ENCODE measurements at regions not wholly inside any gene's neighbourhood (a gene's known extent, or its start where the extent isn't known, plus 50 kb on each side); places are given as distances from the start of the nearest gene placed in this dataset.

DNA sequence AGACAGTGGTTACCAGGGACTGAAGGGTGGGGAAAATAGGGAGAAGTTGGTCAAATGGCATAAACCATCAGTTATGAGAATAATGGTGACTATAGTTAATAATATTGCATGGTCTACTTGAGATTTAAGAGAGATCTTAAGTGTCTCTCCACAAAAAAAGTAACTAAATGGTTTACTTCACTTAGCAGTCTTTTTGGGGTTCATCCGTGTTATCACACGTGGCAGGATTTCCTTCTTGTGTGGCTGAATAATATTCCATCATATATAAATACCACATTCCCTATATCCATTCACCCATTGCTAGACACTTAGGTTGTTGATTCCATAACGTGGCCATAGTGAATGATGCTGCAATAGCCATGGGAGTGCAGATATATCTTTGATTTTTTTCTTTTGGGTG, 967.0 kb downstream of the UQCRFS1 start:
- no peak for FAIRE-seq

DNA sequence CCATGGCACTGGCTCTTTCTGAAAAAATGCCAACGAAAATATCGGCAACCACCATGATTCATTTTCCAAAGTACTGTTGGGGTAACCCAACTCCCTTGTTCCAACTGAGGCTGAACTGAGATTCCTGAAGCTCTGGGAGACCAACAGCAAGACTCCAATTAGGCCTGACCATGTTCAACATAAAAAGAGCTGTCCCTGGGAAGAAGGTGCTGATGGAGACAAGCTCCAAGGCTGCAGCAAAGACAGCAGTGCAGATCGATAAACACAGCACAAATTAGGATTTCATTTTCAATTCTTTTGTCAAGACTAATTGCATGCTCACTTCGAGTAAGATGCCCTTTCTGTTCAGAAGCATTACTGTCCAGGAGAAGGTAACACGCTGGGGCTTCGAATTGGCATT, 968.0 kb downstream of the UQCRFS1 start:
- no peak for FAIRE-seq

DNA sequence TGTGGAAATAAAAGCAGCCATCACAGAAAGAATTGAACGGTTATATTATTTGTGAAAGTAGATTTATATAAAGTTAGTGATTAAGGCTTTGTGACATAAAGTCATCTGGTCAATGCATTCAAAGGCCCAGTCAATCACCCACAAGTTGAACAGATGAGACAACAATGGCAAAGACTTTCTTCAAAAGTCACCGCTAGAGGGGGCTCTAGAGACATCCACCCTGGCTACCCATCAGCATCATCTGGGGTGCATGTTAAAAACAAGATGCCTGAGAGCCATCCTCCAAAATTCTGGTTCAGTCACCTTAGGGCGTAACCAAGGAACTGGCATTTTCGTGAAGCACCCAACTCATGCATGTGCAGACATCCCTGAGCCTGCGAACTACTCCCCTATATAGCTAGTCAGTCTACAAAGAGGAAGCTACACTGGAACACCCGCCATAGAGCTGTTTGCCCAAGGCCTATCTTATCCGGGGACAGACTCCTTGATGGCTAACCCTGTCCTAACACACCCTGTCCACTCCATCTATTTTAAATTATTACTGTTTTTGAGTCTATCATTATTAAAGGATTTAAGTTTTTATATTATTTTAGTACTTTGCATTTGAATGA, 970.5 kb downstream of the UQCRFS1 start:
- no peak for FAIRE-seq

DNA sequence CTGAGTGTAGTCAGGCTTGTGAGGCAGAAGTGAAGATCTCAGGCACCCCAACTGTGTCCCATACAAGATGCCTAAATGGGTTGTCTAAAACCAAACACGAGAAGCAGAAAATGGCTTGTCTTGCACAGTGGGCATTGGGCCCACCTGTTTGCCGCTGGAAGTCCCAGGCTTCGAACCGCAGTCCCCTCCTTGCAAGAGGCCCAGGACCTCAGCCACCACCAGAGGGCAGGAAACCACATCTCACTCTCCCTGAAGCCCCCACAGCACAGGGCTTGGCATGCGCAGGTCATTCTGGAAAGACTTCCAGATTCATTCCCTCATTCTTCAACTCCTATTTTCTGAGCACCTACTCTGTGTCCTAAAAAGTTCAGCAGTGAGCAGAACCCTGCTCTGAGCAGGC, 973.7 kb downstream of the UQCRFS1 start:
- no peak for FAIRE-seq

DNA sequence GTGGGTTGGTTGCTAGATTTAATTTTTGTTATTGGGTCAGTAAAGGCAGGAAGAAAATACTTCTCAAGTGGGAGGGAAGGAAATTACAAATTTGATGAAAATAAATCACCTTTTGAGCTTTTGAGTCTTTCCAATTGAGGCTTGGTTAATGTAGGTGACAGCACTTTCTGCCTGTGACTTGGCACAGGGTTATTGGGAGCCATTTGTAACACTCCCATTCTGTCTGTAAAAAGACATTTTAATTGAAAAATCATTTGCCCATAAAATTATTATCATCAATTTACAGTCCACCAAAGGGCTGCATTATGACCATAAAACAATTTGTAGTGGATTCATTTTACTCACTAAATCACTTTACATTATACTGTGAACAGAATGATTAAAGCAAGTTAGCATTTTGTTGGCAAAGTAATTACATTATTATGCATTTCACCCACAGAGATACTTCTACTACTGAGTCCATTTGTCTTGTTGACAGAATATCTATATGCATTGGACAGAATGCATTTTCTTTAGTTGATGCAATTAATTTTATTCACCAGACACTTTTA, 974.6 kb downstream of the UQCRFS1 start:
- FAIRE-seq: no peak

DNA sequence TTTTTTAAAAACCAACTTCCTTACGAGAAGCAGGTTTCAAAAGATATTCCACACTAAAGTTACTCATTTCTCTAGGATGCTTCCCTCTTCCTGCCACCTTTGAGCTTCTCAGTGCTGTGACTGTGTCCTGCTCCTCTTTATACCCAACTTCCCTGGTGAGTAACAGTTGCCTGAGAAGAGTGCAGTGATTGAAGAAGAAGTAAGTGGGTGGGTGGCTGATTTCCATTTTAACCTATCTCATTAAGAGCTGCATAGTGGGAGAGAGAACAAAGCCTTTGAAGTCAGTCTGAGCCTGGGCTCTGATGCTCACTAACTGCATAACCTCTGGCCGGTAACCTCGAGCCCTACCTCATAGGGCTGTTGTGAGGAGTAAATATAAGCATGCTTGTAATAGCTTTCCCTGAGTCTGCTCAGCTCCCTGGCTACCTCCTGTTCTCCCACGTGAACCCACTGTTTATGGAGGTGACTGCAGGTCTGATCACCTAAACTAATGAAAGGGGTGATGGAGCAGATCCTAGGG, 977.3 kb downstream of the UQCRFS1 start:
- FAIRE-seq: no peak

DNA sequence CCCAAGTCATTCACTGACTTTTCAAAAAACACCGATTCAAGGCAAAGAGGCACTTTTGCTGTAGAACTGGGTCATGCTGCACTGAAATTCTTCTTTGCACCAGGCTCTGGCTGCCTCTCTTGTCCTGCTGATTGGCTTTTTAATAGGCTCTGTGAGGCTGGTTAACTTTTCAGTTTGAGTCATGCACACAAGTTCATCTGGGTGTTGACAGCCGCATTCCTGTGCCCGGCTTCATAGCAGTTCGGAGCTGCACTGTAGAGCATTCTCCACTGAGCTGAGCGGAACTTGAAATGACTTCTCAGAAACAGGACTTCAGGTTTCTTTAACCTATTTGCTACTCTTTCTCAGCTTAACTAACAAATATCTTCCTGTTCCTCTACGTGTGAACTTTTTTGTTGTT, 978.3 kb downstream of the UQCRFS1 start:
- FAIRE-seq: no peak

DNA sequence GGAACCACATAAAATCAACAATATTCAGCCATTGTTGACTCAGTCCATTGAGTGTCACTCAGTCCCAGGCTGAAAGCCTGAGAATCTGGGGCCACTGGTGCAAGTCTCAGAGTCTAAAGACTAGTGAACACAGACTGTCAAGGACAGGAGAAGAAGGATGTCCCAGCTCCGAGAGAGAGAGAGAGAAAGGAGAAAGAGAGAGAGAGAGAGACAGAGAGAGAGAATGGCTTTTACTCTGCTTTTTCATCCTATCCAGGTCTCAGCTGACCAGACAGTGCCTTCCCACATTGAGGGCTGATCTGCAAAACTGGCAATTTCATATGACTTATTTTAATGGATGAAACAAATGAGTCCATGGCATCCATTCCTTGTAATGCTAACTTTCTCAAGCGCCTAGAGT, 984.1 kb downstream of the UQCRFS1 start:
- FAIRE-seq: no peak

DNA sequence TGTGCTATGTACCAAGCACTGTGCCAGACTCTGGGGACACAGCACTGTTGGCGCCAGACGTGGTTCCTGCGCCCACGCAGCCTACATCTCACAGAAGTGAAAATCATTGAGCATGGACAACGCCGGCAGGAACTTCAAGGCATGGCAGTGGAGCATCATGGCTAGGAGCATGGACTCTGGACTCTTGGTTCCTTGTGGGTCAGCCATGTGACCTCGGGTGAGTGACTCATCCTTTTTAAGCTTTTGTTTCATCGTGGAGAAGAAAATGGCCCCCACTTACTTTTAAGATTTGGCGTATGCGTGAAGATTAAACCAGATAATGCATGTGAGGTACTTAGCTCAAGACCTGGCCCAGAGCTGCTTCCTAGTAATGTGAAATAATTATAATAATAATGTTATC, 988.5 kb downstream of the UQCRFS1 start:
- FAIRE-seq: no peak

DNA sequence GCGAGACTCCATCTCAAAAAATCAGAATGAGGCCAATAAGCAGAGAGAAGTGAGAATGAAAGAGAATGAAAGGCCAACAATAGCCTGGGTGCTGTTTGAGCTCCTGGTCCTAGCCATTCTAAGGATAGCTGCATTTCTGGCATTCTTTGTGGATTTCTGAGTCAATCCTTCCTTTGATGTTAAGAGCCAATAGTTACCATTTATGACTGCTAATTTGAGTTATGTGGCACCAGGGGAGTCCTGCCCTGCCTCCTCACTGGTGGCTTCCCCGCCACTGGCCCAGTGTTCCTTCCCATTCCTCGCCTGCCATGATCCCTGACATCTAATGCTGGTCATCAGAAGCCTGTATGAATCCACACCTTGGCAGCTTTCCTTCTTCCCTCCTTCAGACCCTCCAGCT, 991.2 kb downstream of the UQCRFS1 start:
- no peak for FAIRE-seq

DNA sequence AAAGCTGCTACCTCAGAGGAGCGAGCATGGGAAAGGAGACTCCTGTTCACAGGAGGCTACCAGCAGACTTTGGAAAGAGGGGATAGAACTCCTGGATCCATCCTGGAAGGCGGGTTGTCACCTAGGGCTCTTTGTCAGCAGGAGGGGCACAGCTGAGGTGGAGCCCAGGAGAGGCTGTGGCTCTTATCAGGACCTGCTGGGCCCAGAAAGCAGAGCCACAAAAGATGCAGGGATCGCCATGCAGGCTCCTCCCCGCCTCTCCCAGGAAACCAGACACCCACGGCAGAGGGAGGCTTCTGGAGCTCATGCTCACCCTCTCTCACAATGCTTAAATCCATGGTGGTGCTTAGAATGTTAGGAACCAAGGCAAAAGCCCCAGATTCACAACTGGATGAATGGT, 994.2 kb downstream of the UQCRFS1 start:
- FAIRE-seq: no peak

DNA sequence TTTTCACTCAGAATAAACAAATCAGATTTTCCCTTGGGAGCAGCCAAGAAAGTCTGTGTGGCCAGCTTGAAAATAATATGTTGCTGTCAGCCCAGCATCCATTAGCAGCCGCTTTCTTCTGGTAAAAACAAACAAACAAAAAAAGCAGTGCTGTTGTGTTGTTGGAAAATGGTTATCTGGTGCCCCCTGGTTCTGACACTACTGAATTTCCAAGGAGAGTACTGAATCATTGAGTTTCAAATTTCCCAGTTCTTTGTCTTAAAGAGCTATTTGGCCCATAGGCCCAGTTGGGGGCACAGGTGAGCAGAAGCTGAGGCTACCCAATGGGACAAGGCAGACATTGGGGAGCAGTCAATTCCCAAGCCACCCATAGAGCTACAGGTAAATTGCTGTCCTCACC, 995.9 kb downstream of the UQCRFS1 start:
- FAIRE-seq: no peak

DNA sequence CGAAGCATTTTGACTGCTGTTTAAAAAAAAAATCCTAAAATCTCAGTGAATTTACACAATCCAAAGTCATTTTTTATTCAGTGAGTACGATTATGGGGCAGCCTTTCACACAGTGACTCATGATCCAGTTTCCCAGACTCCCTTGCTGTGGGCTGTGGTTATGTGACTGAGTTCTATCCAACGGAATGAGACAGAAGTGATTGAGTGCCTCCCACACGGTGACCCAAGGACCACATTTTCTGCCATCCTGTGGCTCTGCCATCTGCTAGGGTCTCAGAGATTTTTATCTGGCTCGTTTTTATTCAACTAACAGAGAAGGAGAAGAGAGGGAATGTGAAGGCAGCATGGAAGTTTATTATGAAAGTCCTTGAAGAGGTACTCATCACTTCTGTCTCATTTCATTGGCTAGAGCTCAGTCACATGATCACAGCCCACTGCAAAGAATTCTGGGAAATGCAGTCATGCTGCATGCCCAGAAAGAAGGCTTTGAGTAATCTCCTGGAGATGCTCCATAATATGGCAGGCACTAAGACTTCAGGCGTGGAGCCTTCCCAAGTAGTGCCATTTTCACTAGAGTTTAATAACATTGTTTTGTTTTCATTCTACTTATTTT, 999.4 kb downstream of the UQCRFS1 start:
- no peak for FAIRE-seq

DNA sequence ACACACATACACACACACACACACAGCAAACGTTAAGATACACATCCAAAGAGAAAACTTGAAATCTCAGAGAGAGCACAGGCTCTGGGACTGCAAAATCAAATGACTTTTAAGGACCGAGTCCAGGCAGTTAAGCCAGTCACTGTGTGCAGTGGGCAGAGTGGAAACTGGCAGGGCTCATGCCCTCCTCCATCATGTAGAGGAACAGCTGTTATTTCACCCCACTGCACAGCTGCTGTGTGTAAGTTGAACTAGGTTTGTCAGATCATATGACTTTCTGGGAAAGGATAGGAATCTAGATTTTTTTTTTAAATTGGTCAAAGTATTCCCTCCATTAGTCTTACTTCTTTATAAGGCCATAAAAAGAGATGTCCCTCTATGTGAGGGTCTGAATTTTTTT, 1002.1 kb downstream of the UQCRFS1 start:
- no peak for FAIRE-seq

DNA sequence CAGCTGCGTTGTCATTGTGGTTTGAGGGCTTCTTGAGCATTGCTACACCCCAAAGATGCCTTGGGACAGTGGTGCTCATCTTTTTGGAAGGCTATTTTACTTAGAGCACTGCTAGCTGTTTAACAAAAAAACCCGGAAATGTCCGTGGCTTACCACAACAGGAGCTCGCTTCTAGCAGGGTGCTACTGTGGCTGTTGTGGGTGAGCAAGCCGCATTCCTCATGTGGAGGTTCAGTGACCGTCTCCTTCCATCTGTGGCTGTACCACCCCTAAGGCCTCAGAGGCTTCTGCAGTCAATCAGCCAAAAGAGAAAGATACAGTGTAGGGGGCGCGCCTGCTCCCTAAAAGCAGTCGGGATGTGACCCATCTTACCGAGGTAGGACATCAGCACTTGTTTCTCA, 1004.2 kb downstream of the UQCRFS1 start:
- FAIRE-seq: no peak

DNA sequence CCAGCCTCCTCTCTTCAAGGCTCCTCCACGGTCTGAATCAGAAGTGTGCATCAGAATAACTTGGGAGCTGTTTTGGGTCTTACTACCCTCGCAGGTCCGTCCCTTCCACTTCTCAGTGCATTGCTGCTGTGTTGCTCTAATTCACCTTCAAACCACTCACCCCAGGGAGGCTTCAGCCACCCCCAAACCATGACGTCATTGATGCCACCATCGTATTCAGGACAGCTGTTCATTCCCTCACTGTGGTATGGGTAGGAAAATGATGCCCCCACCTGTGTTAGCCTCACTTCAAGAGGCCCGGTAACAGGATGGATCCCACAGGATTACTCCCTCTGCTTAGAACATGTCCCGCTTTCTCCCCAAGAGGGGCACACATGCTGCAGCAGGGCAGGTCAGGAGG, 1005.7 kb downstream of the UQCRFS1 start:
- no peak for FAIRE-seq

DNA sequence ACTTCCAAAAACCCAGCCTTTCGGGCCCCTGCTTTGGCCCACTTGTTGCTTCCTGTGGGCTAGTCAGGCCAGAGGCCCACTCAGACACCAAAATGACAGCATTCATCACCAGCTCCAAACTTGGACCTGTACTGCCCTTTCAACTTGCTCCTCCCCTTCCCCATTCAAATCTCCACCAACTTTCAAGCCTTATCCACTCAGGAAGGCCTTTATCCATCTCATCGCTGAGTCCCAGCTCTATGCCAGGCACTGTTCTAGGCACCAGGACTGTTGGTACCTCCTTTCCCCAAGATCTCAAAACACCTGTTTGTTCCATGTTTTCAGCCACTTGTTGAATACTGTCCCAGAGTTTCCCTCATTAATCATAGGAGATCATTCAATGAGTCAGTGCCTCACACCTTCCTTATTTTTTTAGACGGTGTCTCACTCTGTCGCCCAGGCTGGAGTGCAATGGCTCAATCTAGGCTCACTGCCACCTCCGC, 1011.4 kb downstream of the UQCRFS1 start:
- no peak for FAIRE-seq

DNA sequence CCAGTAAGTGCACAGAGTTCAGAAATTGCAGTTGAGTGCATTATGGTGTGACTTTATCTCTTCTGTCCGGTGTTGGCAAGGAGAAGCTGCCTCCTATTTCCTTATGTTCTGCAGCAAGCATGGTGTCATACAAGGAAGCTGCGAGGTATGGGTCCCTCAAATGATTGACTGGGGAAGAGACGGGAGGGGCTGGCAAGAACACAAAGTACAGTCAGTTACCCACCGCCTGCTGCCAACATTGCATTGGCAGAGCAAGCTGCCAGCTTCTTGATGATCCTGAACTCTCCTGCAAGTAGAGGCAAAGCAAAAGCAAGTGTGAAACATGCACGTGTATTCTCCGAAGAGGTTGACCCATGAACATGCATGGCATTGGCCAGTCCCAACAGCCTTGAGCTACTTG, 1013.6 kb downstream of the UQCRFS1 start:
- no peak for FAIRE-seq

DNA sequence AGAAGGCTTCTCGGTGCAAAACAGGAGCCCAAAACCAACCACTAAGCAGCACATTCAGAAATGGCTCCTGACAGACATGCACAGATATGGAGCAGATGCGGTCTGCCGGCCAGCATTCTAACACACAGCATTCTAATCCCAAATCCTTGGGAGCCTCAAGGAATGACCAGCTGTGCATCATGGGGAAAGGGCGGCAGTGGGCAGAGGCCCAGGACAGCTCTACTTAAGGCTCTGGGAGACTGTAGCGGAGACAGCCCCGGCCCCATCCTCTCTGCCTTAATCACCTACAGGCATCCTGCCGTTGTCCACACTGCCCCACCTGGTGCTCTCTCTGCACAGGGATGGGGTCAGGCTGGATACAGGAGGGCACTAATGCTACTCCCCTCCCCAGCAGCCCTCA, 1016.0 kb downstream of the UQCRFS1 start:
- FAIRE-seq: no peak

DNA sequence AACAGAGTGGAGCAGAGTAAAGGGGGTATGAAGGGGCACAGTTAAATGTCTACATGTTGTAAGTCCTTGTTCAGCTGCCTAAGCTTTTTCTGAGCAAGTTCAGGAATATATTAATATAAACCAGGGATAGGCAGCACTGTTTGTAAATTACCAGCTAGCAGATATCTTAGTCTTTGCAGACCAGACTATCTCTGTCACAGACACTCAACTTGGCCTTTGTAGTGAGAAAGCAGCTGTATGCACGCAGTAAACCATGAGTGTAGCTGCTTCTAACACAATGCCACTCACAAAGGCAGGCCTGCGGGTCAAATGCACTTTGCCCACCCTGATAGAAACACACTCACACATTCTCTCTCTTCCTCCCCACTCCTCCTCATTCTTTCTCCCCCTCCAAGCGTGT, 1016.9 kb downstream of the UQCRFS1 start:
- FAIRE-seq: no peak

DNA sequence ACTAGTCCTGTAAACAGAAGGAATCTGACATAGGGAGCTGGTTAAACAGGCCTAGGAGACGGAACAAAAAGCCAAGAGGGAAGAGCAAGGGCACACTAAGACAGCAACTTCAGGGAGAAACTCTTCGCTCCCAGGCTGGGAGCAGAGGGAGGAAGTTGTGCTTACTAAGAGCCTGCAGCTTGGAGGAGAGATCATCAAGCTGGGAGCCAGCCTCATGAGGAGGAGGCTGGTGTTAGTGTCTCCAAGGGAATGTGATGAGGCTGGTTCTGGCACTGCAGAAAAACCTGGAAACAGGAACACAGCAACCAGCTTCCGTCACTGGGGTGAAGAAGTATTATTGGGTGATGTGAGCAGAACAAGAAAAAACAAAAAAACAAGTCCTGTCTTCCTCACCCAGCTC, 1027.3 kb downstream of the UQCRFS1 start:
- FAIRE-seq: no peak

DNA sequence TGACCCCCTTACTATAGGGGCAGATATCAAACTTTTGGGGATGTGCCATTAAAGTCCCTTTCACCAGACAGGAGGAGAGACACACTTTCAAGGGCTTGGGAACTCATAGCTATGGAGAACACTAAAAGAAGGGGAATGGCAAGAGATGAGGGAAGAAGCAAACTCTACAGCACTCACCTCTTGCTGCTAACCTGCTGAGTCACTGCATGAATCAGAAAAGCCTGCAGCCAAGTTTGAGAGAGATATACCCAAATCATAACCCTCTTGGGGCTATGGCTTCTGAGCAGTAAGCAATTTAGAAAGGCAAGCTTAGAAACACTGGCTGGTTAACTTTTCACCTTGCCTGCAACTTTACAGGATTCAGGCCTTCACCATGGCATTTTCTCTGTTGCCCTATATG, 1028.0 kb downstream of the UQCRFS1 start:
- no peak for FAIRE-seq

DNA sequence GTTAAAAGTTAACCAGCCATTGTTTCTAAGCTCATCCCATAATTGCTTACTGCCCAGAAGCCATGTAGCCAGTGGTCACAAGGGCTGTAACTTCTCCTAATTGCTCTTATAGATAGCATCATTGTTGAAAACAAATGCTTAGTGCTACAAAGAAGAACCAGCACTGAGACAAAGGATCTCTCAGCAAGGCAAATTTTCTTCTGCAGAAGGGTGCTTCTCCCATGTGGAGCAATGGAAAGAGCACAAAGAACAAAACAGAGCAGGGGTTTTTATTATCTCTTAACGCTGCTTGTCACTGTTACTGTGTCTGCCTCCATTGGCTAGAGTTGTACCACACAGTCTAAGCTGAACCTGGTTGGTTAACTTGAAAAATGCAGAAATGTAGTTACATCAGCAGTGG, 1036.8 kb downstream of the UQCRFS1 start:
- no peak for FAIRE-seq

DNA sequence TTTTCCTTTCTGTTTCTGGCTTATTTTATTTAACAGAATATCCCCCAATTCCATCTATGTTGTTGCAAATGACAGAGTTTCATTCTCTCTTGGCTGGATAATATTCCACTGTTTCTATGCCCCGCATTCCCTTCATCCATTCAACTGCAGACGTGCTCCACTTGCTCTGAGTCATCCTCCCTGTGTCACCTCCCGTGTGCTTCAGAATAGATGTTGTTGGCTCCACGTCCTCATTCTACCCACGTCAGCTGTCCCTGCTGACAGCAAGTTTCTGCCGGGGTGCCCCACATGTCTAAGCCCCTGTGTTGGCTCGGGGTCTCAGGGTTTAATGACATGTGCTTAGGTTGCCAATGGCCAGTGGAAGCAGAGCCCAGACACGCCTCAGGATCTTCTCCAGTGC, 1041.0 kb downstream of the UQCRFS1 start:
- FAIRE-seq: no peak

DNA sequence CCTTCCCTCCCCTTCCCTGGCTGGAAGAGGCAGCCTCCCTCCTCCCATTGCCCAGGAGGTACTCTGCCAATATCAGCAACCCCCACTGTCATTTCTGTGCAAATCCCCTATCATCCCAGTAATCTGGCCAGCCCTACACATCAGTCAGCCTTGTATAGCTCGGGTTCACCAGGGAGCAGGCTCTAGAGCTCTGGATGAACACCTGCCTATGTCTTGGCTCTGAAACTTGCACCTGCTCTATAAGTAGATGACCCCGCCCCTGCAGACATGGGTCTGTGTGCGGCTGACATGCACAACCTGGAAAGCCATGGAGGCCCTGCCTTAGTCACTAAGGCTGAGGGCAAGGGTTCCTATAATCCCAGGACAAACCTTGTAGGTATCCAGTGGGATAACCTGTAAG, 1042.9 kb downstream of the UQCRFS1 start:
- no peak for FAIRE-seq

Data from TTC549 (cell line).